Keratinocyte (primary cell): ENCODE measurements at regions not wholly inside any gene's neighbourhood (a gene's known extent, or its start where the extent isn't known, plus 50 kb on each side); places are given as distances from the start of the nearest gene placed in this dataset.

ENCODE experiments used
- DNase-seq: peaks from one replicate; pipeline ENCODE4 v3.0.0-alpha.2; 2011; ENCODE audit warnings: low read depth, missing footprints, low spot score
- FAIRE-seq: peaks from 2 replicates; lab custom pipeline; 2011; peaks lifted over from hg19 to GRCh38; lab: Jason Lieb, UNC
- H2AFZ ChIP-seq: 2 replicates; pipeline ENCODE4 v1.6.0; 2012; ENCODE audit warnings: low read length, control low read depth, inconsistent platforms; ENCODE audit not compliant: control insufficient read depth
- H3K27ac ChIP-seq: 2 replicates; pipeline ENCODE4 v1.5.1; 2011; ENCODE audit warnings: low read length; ENCODE audit not compliant: control insufficient read depth, insufficient read depth
- H3K27me3 ChIP-seq: 3 replicates; pipeline ENCODE4 v1.6.0; 2011; ENCODE audit warnings: low read length; ENCODE audit not compliant: control insufficient read depth, insufficient read depth; ENCODE audit errors: extremely low read depth
- H3K36me3 ChIP-seq, 2 experiments: 2 replicates in 1 of 2; 3 replicates in 1 of 2; pipeline ENCODE4 v1.5.1; 2011; ENCODE audit warnings: low read length in 2 of 2, mild to moderate bottlenecking in 1 of 2; ENCODE audit not compliant: control insufficient read depth in 2 of 2, insufficient read depth in 2 of 2; ENCODE audit errors: extremely low read depth in 1 of 2
- H3K4me1 ChIP-seq: 3 replicates; pipeline ENCODE4 v1.5.1; 2011; ENCODE audit warnings: low read length; ENCODE audit not compliant: control insufficient read depth, insufficient read depth; ENCODE audit errors: extremely low read depth
- H3K4me2 ChIP-seq: 3 replicates; pipeline ENCODE4 v1.6.0; 2011; ENCODE audit warnings: low read depth, low read length; ENCODE audit not compliant: control insufficient read depth, insufficient read depth; ENCODE audit errors: extremely low read depth
- H3K4me3 ChIP-seq, 3 experiments: fragments of 200-600 bp in 1 of 3; sonication (generic) in 1 of 3; 2 replicates in 2 of 3; 3 replicates in 1 of 3; pipeline ENCODE4 v1.5.1; 2011 to 2016; ENCODE audit warnings: low read length in 3 of 3, mild to moderate bottlenecking in 3 of 3, control low read depth in 2 of 3, inconsistent platforms in 1 of 3, low read depth in 1 of 3, mixed read lengths in 1 of 3, mixed run types in 1 of 3, moderate library complexity in 1 of 3; ENCODE audit not compliant: control insufficient read depth in 2 of 3, insufficient read depth in 2 of 3; ENCODE audit errors: extremely low read depth in 1 of 3
- H3K79me2 ChIP-seq: 2 replicates; pipeline ENCODE4 v1.6.0; 2012; ENCODE audit warnings: low read length; ENCODE audit not compliant: control insufficient read depth, insufficient read depth
- H3K9ac ChIP-seq: 3 replicates; pipeline ENCODE4 v1.6.0; 2011; ENCODE audit warnings: low read length; ENCODE audit not compliant: control insufficient read depth, insufficient read depth; ENCODE audit errors: extremely low read depth
- H3K9me1 ChIP-seq: 3 replicates; pipeline ENCODE4 v1.6.0; 2011; ENCODE audit warnings: low read length; ENCODE audit not compliant: control insufficient read depth, insufficient read depth; ENCODE audit errors: extremely low read depth
- H3K9me3 ChIP-seq: 2 replicates; pipeline ENCODE4 v1.5.1; 2012; ENCODE audit warnings: low read depth, low read length; ENCODE audit not compliant: control insufficient read depth
- H4K20me1 ChIP-seq: 3 replicates; pipeline ENCODE4 v1.6.0; 2011; ENCODE audit warnings: low read length; ENCODE audit not compliant: control insufficient read depth, insufficient read depth; ENCODE audit errors: extremely low read depth
- EZH2 ChIP-seq: IDR thresholded peaks from one replicate; pipeline ENCODE4 v1.6.1; 2012; ENCODE audit warnings: inconsistent platforms, mild to moderate bottlenecking, low read length, moderate library complexity
- dilution Hi-C: fragments of 300-500 bp; cut with MboI; formaldehyde crosslinking; loops from one replicate; pipeline ENCODE4 v1.7.0; 2020; ENCODE audit warnings: low sequenced_read_pairs; ENCODE audit not compliant: extremely low pct_ligation_motif_present
- TF ChIP-seq, protein P1 (sequence below), 3 experiments: IDR thresholded peaks in 1 of 3; conservative IDR thresholded peaks in 1 of 3; optimal IDR thresholded peaks in 1 of 3; 2 replicates in 2 of 3; 3 replicates in 1 of 3; pipeline versions ENCODE3 to v1.5.1; 2011; ENCODE audit warnings: low read length in 3 of 3, mild to moderate bottlenecking in 3 of 3, moderate library complexity in 2 of 3, control low read depth in 1 of 3, inconsistent platforms in 1 of 3; ENCODE audit not compliant: insufficient read depth in 2 of 3; ENCODE audit errors: extremely low read depth in 1 of 3

DNA sequence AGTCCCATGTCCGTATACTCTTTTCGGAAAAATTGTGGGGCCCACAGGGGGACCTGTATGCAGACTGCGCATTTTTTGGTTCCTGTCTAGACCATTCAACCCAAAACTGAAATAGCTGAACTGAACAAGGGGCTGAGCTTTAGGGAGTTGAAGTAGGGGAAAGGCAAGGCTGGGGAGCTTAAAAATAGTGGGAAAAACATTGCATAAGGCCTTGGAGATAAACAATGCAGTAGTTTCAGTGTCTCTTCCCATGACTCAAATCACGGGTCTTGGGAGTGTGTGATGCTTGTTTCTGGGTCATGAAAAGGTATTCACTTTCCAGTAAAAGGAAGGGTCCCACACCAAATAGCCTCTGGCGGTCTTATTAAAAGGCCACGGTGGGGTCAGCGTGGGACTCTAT, 402.8 kb upstream of the SALL1 start:
- Histone ChIP-seq H3K9me1 (no peaks in the 10 kb centered on the region), H4K20me1 (no peaks in the 10 kb centered on the region), H3K4me1 (peaks cover 53% of the 10 kb centered on the region), H3K36me3 (no peaks in the 10 kb centered on the region), H3K4me3 (no peak overlapping the region), H3K9ac (peak overlapping the region; percentile 28), H3K4me2 (peak overlapping the region; percentile 52), H3K27me3 (no peaks in the 10 kb centered on the region), H3K27ac (peak overlapping the region; percentile 80), H3K9me3 (no peaks in the 10 kb centered on the region), H2AFZ (no peak overlapping the region), H3K79me2 (no peaks in the 10 kb centered on the region)
- no peak for FAIRE-seq
- dilution Hi-C loops: no loop called here
- no peak for TF ChIP-seq EZH2
- TF ChIP-seq, protein P1, sequence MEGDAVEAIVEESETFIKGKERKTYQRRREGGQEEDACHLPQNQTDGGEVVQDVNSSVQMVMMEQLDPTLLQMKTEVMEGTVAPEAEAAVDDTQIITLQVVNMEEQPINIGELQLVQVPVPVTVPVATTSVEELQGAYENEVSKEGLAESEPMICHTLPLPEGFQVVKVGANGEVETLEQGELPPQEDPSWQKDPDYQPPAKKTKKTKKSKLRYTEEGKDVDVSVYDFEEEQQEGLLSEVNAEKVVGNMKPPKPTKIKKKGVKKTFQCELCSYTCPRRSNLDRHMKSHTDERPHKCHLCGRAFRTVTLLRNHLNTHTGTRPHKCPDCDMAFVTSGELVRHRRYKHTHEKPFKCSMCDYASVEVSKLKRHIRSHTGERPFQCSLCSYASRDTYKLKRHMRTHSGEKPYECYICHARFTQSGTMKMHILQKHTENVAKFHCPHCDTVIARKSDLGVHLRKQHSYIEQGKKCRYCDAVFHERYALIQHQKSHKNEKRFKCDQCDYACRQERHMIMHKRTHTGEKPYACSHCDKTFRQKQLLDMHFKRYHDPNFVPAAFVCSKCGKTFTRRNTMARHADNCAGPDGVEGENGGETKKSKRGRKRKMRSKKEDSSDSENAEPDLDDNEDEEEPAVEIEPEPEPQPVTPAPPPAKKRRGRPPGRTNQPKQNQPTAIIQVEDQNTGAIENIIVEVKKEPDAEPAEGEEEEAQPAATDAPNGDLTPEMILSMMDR (optimal IDR thresholded peaks at IDR 0.05 in 1 of 3, IDR thresholded peaks at IDR 0.05 in 1 of 3, conservative IDR thresholded peaks at IDR 0.05 in 1 of 3; ENCODE audit: extremely low read depth in 1 of 3, insufficient read depth in 2 of 3, low read length in 3 of 3): no peak
- DNase-seq: no peak

- Histone ChIP-seq H3K27ac (peak overlapping the region; percentile 80), H3K36me3 (no peaks in the 10 kb centered on the region), H4K20me1 (no peaks in the 10 kb centered on the region), H3K27me3 (no peaks in the 10 kb centered on the region), H2AFZ (no peak overlapping the region), H3K4me1 (peaks cover 53% of the 10 kb centered on the region), H3K4me2 (peak overlapping the region; percentile 52), H3K9me3 (no peaks in the 10 kb centered on the region), H3K9me1 (no peaks in the 10 kb centered on the region), H3K4me3 (no peak overlapping the region), H3K79me2 (no peaks in the 10 kb centered on the region), H3K9ac (peak overlapping the region; percentile 28)
- FAIRE-seq: peak; percentile 100
- dilution Hi-C loops: no loop called here
- peak; percentile 94 for DNase-seq
- TF ChIP-seq, protein P1 (optimal IDR thresholded peaks at IDR 0.05 in 1 of 3, IDR thresholded peaks at IDR 0.05 in 1 of 3, conservative IDR thresholded peaks at IDR 0.05 in 1 of 3; ENCODE audit: extremely low read depth in 1 of 3, insufficient read depth in 2 of 3, low read length in 3 of 3): no peak
- TF ChIP-seq EZH2: no peak
These were observed 402.2 kb upstream of the SALL1 start for GRCh38 chr16:51553314-51553713.
